HepG2 (cell line): ENCODE measurements at regions not wholly inside any gene's neighbourhood (a gene's known extent, or its start where the extent isn't known, plus 50 kb on each side); places are given as distances from the start of the nearest gene placed in this dataset.

Experiments used
- ATAC-seq: fragments of 200-7000 bp; cut with Tn5 transposase; 3 replicates; pipeline ENCODE4 v1.9.1; 2020; ENCODE audit warnings: mild to moderate bottlenecking, moderate library complexity
- BruUV-seq: library from RNA; stranded (reverse); fragments of 400-500 nt; replicated peaks from 2 replicates; lab custom pipeline; 2021; lab: Mats Ljungman, UMichigan
- CTCF ChIA-PET: fragments of 300-600 bp; formaldehyde crosslinking; extraction: SDS; loops from one replicate; lab custom pipeline; 2021; ENCODE audit warnings: low total read pairs, inconsistent platforms, low intra/inter-chr PET ratio; lab: Yijun Ruan, JAX
- POLR2A ChIA-PET: fragments of 350-600 bp; sonication (Branson Sonifier 250); formaldehyde crosslinking; loops from one replicate; lab custom pipeline; 2020; ENCODE audit warnings: antibody characterized with exemption, inconsistent platforms; lab: Yijun Ruan, JAX
- DNase-seq: peaks from one replicate; pipeline ENCODE4 v3.0.0-alpha.2; 2015; ENCODE audit warnings: low spot score
- FAIRE-seq: peaks from 3 replicates; lab custom pipeline; 2011; peaks lifted over from hg19 to GRCh38; lab: Jason Lieb, UNC
- H2AFZ ChIP-seq: one replicate; pipeline ENCODE4 v1.6.1; 2011; ENCODE audit warnings: low read length, inconsistent platforms
- H3K27ac ChIP-seq: fragments of 300-600 bp; 3 replicates; pipeline ENCODE4 v1.8.0; 2011; ENCODE audit warnings: mixed run types, mild to moderate bottlenecking, mixed read lengths, low read length, inconsistent platforms; ENCODE audit not compliant: insufficient read depth; ENCODE audit errors: extremely low read length
- H3K27me3 ChIP-seq, 2 experiments: fragments of 200-600 bp in 1 of 2; 2 replicates in 1 of 2; 3 replicates in 1 of 2; pipeline versions ENCODE4 v1.6.0 to v1.8.0; 2011; ENCODE audit warnings: low read length in 2 of 2, mild to moderate bottlenecking in 2 of 2, moderate library complexity in 2 of 2, inconsistent platforms in 1 of 2; ENCODE audit not compliant: insufficient read depth in 2 of 2, control insufficient read depth in 1 of 2
- H3K36me3 ChIP-seq, 2 experiments: fragments of 200-600 bp in 1 of 2; replicated peaks in 1 of 2; 2 replicates in 1 of 2; 3 replicates in 1 of 2; pipeline versions ENCODE4 v1.5.1 to v1.8.0; 2011; ENCODE audit warnings: low read length in 2 of 2, inconsistent platforms in 1 of 2; ENCODE audit not compliant: insufficient read depth in 2 of 2, control insufficient read depth in 1 of 2
- H3K4me1 ChIP-seq: 2 replicates; pipeline ENCODE4 v1.5.1; 2012; ENCODE audit warnings: low read length, inconsistent platforms; ENCODE audit not compliant: insufficient read depth
- H3K4me2 ChIP-seq: 2 replicates; pipeline ENCODE4 v1.6.0; 2011; ENCODE audit warnings: low read depth, low read length, inconsistent platforms
- H3K4me3 ChIP-seq, 3 experiments: fragments of 200-600 bp in 1 of 3; sonication (generic), shearing (Covaris generic) in 1 of 3; replicated peaks in 1 of 3; 2 replicates each; pipeline ENCODE4 v1.5.1; 2011 to 2016; ENCODE audit warnings: low read length in 3 of 3, inconsistent platforms in 2 of 3, low read depth in 2 of 3, mild to moderate bottlenecking in 2 of 3, control low read depth in 1 of 3, mixed read lengths in 1 of 3; ENCODE audit not compliant: insufficient read depth in 1 of 3
- H3K79me2 ChIP-seq: one replicate; pipeline ENCODE4 v1.6.1; 2011; ENCODE audit warnings: low read length, inconsistent platforms; ENCODE audit not compliant: insufficient read depth
- H3K9ac ChIP-seq: 2 replicates; pipeline ENCODE4 v1.6.0; 2011; ENCODE audit warnings: mild to moderate bottlenecking, low read depth, low read length, inconsistent platforms; ENCODE audit not compliant: insufficient read depth
- H3K9me3 ChIP-seq: 2 replicates; pipeline ENCODE4 v1.5.1; 2012; ENCODE audit warnings: mild to moderate bottlenecking, low read length
- H4K20me1 ChIP-seq: 2 replicates; pipeline ENCODE4 v1.6.0; 2011; ENCODE audit warnings: inconsistent platforms, mild to moderate bottlenecking, low read length, moderate library complexity; ENCODE audit not compliant: insufficient read depth
- BRF2 ChIP-seq: sonication (generic); formaldehyde crosslinking; IDR thresholded peaks from 2 replicates; pipeline ENCODE4 v1.8.1; 2022; ENCODE audit warnings: mild to moderate bottlenecking, missing genetic modification reagents
- CREB1 ChIP-seq, 2 experiments: fragments of 450-650 bp in 1 of 2; IDR thresholded peaks; 2 replicates each; pipeline ENCODE4 v1.6.1; 2016 to 2017; ENCODE audit warnings: control low read depth in 1 of 2, mild to moderate bottlenecking in 1 of 2, missing compliant biosample characterization in 1 of 2, missing genetic modification characterization in 1 of 2
- FOXO1 ChIP-seq: sonication (generic); formaldehyde crosslinking; IDR thresholded peaks from 2 replicates; pipeline ENCODE4 v1.4.0; 2020; ENCODE audit warnings: missing genetic modification reagents
- GATAD1 ChIP-seq: IDR thresholded peaks from 2 replicates; pipeline ENCODE4 v1.6.1; 2016; ENCODE audit warnings: missing genetic modification reagents, missing compliant biosample characterization
- JUN ChIP-seq: sonication (generic); formaldehyde crosslinking; IDR thresholded peaks from 2 replicates; pipeline ENCODE4 v1.4.0; 2020; ENCODE audit warnings: mild to moderate bottlenecking, missing genetic modification reagents
- KDM5A ChIP-seq: fragments of 200-600 bp; sonication (generic); IDR thresholded peaks from 2 replicates; pipeline ENCODE4 v1.7.0; 2018; ENCODE audit warnings: antibody characterized with exemption, mild to moderate bottlenecking, low read length, borderline replicate concordance
- MTA1 ChIP-seq: sonication (generic); formaldehyde crosslinking; IDR thresholded peaks from 2 replicates; pipeline ENCODE4 v1.4.0; 2020; ENCODE audit warnings: missing genetic modification reagents, mild to moderate bottlenecking, borderline replicate concordance
- NR2F6 ChIP-seq, 2 experiments: IDR thresholded peaks; 2 replicates each; pipeline ENCODE4 v1.6.1; 2016; ENCODE audit warnings: antibody characterized with exemption in 1 of 2, mild to moderate bottlenecking in 1 of 2
- PRDM4 ChIP-seq: sonication (generic); formaldehyde crosslinking; IDR thresholded peaks from 2 replicates; pipeline ENCODE4 v1.9.0; 2021; ENCODE audit warnings: missing genetic modification reagents, borderline replicate concordance
- RFX5 ChIP-seq: IDR thresholded peaks from 2 replicates; pipeline ENCODE4 v1.6.1; 2011; ENCODE audit warnings: low read depth, low read length, improper control_type of control experiment
- RFXAP ChIP-seq: sonication (generic); formaldehyde crosslinking; IDR thresholded peaks from 2 replicates; pipeline ENCODE4 v1.4.0; 2020; ENCODE audit warnings: missing genetic modification reagents, borderline replicate concordance
- SPEN ChIP-seq: sonication (generic); formaldehyde crosslinking; IDR thresholded peaks from 2 replicates; pipeline ENCODE4 v1.5.1; 2020; ENCODE audit warnings: low read depth, mild to moderate bottlenecking, missing genetic modification reagents
- STAT5B ChIP-seq: sonication (generic); formaldehyde crosslinking; IDR thresholded peaks from 2 replicates; pipeline ENCODE4 v1.4.0; 2020; ENCODE audit warnings: missing genetic modification reagents
- THAP11 ChIP-seq: IDR thresholded peaks from 2 replicates; pipeline ENCODE4 v1.6.1; 2016; ENCODE audit warnings: missing biosample characterization, missing genetic modification reagents
- ZKSCAN5 ChIP-seq: sonication (generic); formaldehyde crosslinking; IDR thresholded peaks from 2 replicates; pipeline ENCODE4 v1.5.1; 2020; ENCODE audit warnings: mild to moderate bottlenecking, missing genetic modification reagents
- ZNF382 ChIP-seq: sonication (generic); formaldehyde crosslinking; IDR thresholded peaks from 2 replicates; pipeline ENCODE4 v1.5.0; 2020; ENCODE audit warnings: missing genetic modification reagents, mild to moderate bottlenecking, borderline replicate concordance
- ZNF430 ChIP-seq: sonication (generic); formaldehyde crosslinking; IDR thresholded peaks from 2 replicates; pipeline ENCODE4 v1.9.0; 2021; ENCODE audit warnings: mild to moderate bottlenecking, missing genetic modification reagents
- ZNF460 ChIP-seq: sonication (generic); formaldehyde crosslinking; IDR thresholded peaks from 2 replicates; pipeline ENCODE4 v1.5.1; 2020; ENCODE audit warnings: missing genetic modification reagents, mild to moderate bottlenecking, borderline replicate concordance
- ZNF547 ChIP-seq: sonication (generic); formaldehyde crosslinking; IDR thresholded peaks from 2 replicates; pipeline ENCODE4 v1.5.1; 2020; ENCODE audit warnings: mild to moderate bottlenecking, missing genetic modification reagents
- ZNF558 ChIP-seq: sonication (generic); formaldehyde crosslinking; IDR thresholded peaks from 2 replicates; pipeline ENCODE4 v1.9.0; 2022; ENCODE audit warnings: mild to moderate bottlenecking, missing genetic modification reagents, borderline replicate concordance
- ZNF598 ChIP-seq: sonication (generic); formaldehyde crosslinking; IDR thresholded peaks from 2 replicates; pipeline ENCODE4 v1.5.1; 2020; ENCODE audit warnings: mild to moderate bottlenecking, missing genetic modification reagents, borderline replicate concordance
- ZNF720 ChIP-seq: sonication (generic); formaldehyde crosslinking; IDR thresholded peaks from 2 replicates; pipeline ENCODE4 v1.4.0; 2020; ENCODE audit warnings: missing genetic modification reagents
- ZNF768 ChIP-seq: sonication (generic); formaldehyde crosslinking; IDR thresholded peaks from 2 replicates; pipeline ENCODE4 v1.4.0; 2020; ENCODE audit warnings: missing genetic modification reagents
- ZSCAN30 ChIP-seq: sonication (generic); formaldehyde crosslinking; IDR thresholded peaks from 2 replicates; pipeline ENCODE4 v1.5.0; 2020; ENCODE audit warnings: mild to moderate bottlenecking, missing genetic modification reagents
- ZSCAN9 ChIP-seq: IDR thresholded peaks from 2 replicates; pipeline ENCODE4 v1.6.1; 2016; ENCODE audit warnings: borderline replicate concordance
- WGBS: methylation state at CpG from one replicate; pipeline ENCODE4 v1.1.6; 2017; ENCODE audit warnings: low lambda C conversion rate; 5-methylcytosine and 5-hydroxymethylcytosine counted together
- in situ Hi-C: cut with HindIII; loops from 2 replicates; pipeline ENCODE4 v1.10.0; 2017; ENCODE audit warnings: low pct_unique_long_range_greater_than_20kb; ENCODE audit not compliant: extremely low pct_ligation_motif_present
- intact Hi-C: fragments of 100-400 bp; cut with micrococcal nuclease; formaldehyde crosslinking; loops from one replicate; pipeline ENCODE4 v1.10.0; 2022; ENCODE audit not compliant: unreplicated experiment

DNA sequence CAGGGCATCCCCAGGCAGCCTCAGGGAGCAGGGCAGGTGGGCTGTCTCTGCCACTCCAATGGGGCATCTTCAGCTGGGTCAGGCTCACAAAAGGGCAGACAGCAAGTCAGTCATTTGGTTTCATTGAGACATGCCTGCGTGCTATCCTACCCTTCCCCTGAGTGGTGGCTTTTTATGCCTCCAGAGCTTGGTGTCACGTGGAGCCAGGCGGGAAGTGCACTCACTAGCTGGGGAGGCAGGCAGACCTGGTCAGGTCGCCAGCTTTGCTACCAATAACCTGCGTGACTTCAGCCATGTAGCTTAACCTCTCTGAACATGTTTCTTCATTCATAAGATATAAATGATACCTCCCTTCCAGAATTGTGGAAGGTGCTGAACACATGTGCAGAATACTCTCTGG is 415.0 kb downstream of the SOX9 start:
- in situ Hi-C loops (loop anchor here (10.0 to 25.0 kb wide), 3 partner anchors 773 to 1771 kb away; no protein-coding TSS in a partner anchor), intact Hi-C loops (no loop called here)
- BruUV-seq, result no TSS peak
- no peaks in the 10 kb centered on the region; the same call in 1 of the 2 replicates for H4K20me1 ChIP-seq
- H3K9me3 ChIP-seq, result peaks cover 9% of the 10 kb centered on the region
- no peak for DNase-seq
- H3K4me3 ChIP-seq, result no peak overlapping the region
- H3K9ac ChIP-seq, result no peak overlapping the region
- WGBS, result 100% methylated on average over 5 of the region's 5 CpGs
- peaks cover 91% of the 10 kb centered on the region for H3K79me2 ChIP-seq
- ChIA-PET POLR2A (interaction anchor here (0.6 to 2.4 kb wide), 5 partner anchors 17 to 415 kb away, joined by 3 to 7 read pairs (median 3); partner anchors contain the start of gene SOX9), CTCF (no interaction called here)
- no peak for ATAC-seq
- no peak for FAIRE-seq
- no peak overlapping the region for H3K27ac ChIP-seq
- H3K36me3 ChIP-seq, result peaks cover 0 to 9% of the 10 kb centered on the region in 2 experiments; a peak in 3 of 5 replicates
- H3K4me1 ChIP-seq, result peaks cover 83% of the 10 kb centered on the region
- no peak overlapping the region for H2AFZ ChIP-seq
- no peak overlapping the region for H3K4me2 ChIP-seq
- H3K27me3 ChIP-seq, result no peaks in the 10 kb centered on the region
- TF ChIP-seq STAT5B (CRISPR knock-in tag), result no peak
- no peak for TF ChIP-seq GATAD1 (CRISPR knock-in tag)
- no peak for TF ChIP-seq KDM5A
- TF ChIP-seq RFX5, result peak; percentile 53; the same call in 1 of the 2 replicates
- TF ChIP-seq ZNF382 (CRISPR knock-in tag), result no peak
- no peak for TF ChIP-seq RFXAP (CRISPR knock-in tag)
- peak; percentile 92 for TF ChIP-seq ZNF768
- TF ChIP-seq BRF2 (CRISPR knock-in tag), result no peak
- TF ChIP-seq ZNF720, result peak; percentile 60; the same call in 1 of the 2 replicates
- no peak for TF ChIP-seq JUN (CRISPR knock-in tag)
- no peak for TF ChIP-seq FOXO1 (CRISPR knock-in tag)
- TF ChIP-seq ZSCAN9, result no peak
- no peak for TF ChIP-seq ZSCAN30 (CRISPR knock-in tag)
- no peak for TF ChIP-seq ZNF558 (CRISPR knock-in tag)
- TF ChIP-seq ZNF430, result no peak
- TF ChIP-seq MTA1 (CRISPR knock-in tag), result no peak
- no peak for TF ChIP-seq CREB1 (IDR thresholded peaks at IDR 0.05)
- TF ChIP-seq CREB1 (CRISPR knock-in tag; IDR thresholded peaks at IDR 0.05), result no peak
- TF ChIP-seq SPEN (CRISPR knock-in tag), result 0 out of 2 replicates have a peak, but pooled peaks have one; percentile 22
- no peak for TF ChIP-seq ZNF598 (CRISPR knock-in tag)
- TF ChIP-seq NR2F6 (IDR thresholded peaks at IDR 0.05), result no peak
- no peak for TF ChIP-seq NR2F6 (CRISPR knock-in tag; IDR thresholded peaks at IDR 0.05)
- TF ChIP-seq ZNF460 (CRISPR knock-in tag), result no peak
- no peak for TF ChIP-seq THAP11
- TF ChIP-seq PRDM4 (CRISPR knock-in tag), result no peak
- no peak for TF ChIP-seq ZNF547 (CRISPR knock-in tag)
- no peak for TF ChIP-seq ZKSCAN5 (CRISPR knock-in tag)
